Kidney (tissue), 13 donors: ENCODE measurements at regions not wholly inside any gene's neighbourhood (a gene's known extent, or its start where the extent isn't known, plus 50 kb on each side); places are given as distances from the start of the nearest gene placed in this dataset.
"Not testable (repeated sequence)": the region's sequence is repeated elsewhere in the genome, so short reads cannot be mapped to it uniquely, and the experiment has no call there.

Source experiments
- DNase-seq, 5 donors: peaks; one replicate each; pipeline ENCODE4 v3.0.0-alpha.2; 2013 to 2020
- FAIRE-seq: peaks from 2 replicates; lab custom pipeline; 2012; peaks lifted over from hg19 to GRCh38; lab: Jason Lieb, UNC
- H3K27ac ChIP-seq, 2 donors: one replicate each; pipeline ENCODE4 v1.7.0; 2013; ENCODE audit warnings: low read depth in 2 of 2, low read length in 2 of 2, inconsistent platforms in 1 of 2
- H3K27me3 ChIP-seq: one replicate; pipeline ENCODE4 v1.7.1; 2013; ENCODE audit warnings: low read length, inconsistent platforms; ENCODE audit not compliant: control insufficient read depth, insufficient read depth
- H3K36me3 ChIP-seq, 3 donors: one replicate each; pipeline versions ENCODE4 v1.7.0 to v1.7.1; 2013; ENCODE audit warnings: low read length in 3 of 3, control low read depth in 1 of 3, inconsistent platforms in 1 of 3; ENCODE audit not compliant: insufficient read depth in 3 of 3, control insufficient read depth in 2 of 3
- H3K4me1 ChIP-seq, 3 donors: one replicate each; pipeline versions ENCODE4 v1.7.0 to v1.7.1; 2013; ENCODE audit warnings: low read length in 3 of 3, inconsistent platforms in 1 of 3, low read depth in 1 of 3; ENCODE audit not compliant: control insufficient read depth in 2 of 3, insufficient read depth in 2 of 3
- H3K4me3 ChIP-seq, 3 donors: one replicate each; pipeline versions ENCODE4 v1.7.0 to v1.8.1; 2013; ENCODE audit warnings: low read length in 3 of 3, control low read depth in 1 of 3, inconsistent platforms in 1 of 3
- H3K9ac ChIP-seq, 3 donors: one replicate each; pipeline versions ENCODE4 v1.7.0 to v1.7.1; 2013; ENCODE audit warnings: low read length in 3 of 3, control low read depth in 1 of 3, inconsistent platforms in 1 of 3
- H3K9me3 ChIP-seq, 3 donors: one replicate each; pipeline versions ENCODE4 v1.7.0 to v1.7.1; 2013; ENCODE audit warnings: low read length in 3 of 3, control low read depth in 1 of 3, inconsistent platforms in 1 of 3; ENCODE audit not compliant: control insufficient read depth in 2 of 3, insufficient read depth in 1 of 3
- intact Hi-C: fragments of 100-400 bp; cut with DNase I; formaldehyde crosslinking; loops from one replicate; pipeline ENCODE4 v1.11.1; 2022
- TF ChIP-seq, protein P1 (sequence below): IDR thresholded peaks from 3 replicates; pipeline ENCODE4 v1.5.1; 2012; ENCODE audit warnings: mild to moderate bottlenecking, moderate library complexity, borderline replicate concordance; ENCODE audit not compliant: insufficient read depth; ENCODE audit errors: extremely low read depth
- donor health status: control.
- donor health status: control.
- donor health status: control.
- donor health status: control.
- donor health status: control.
- donor health status: DM: yes; HTN: yes; CAD: no.
- donor health status: Normal renal cell carcinoma (clear cell type).

DNA sequence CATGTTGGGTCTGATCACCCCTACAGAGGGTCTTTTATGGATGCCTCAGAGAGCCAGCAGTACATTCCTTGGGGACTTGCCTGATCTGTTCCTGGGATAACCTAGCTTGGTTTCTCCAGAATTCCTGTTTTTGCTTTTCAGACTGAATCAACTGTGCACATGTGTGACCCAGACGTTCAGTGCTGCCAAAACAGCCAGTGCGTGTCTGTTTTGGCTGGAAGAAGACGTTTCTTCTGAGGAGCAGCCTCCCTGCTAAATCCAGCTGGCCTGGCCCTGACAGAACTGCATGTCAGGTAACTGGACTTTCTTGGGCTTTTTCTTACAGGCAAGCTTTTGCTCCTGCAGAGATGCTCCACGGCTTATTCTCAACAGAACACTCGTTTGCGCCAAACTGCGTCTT, 373.3 kb upstream of the USP9Y start:
- intact Hi-C loops: no loop called here
- Histone ChIP-seq H3K27ac (no peak overlapping the region), H3K27me3 (no peaks in the 10 kb centered on the region), H3K4me1 (no peaks in the 10 kb centered on the region), H3K9me3 (no peaks in the 10 kb centered on the region), H3K9ac (no peak overlapping the region), H3K36me3 (no peaks in the 10 kb centered on the region), H3K4me3 (no peak overlapping the region)
- FAIRE-seq (no peak), DNase-seq (no peak)
- TF ChIP-seq, protein P1, sequence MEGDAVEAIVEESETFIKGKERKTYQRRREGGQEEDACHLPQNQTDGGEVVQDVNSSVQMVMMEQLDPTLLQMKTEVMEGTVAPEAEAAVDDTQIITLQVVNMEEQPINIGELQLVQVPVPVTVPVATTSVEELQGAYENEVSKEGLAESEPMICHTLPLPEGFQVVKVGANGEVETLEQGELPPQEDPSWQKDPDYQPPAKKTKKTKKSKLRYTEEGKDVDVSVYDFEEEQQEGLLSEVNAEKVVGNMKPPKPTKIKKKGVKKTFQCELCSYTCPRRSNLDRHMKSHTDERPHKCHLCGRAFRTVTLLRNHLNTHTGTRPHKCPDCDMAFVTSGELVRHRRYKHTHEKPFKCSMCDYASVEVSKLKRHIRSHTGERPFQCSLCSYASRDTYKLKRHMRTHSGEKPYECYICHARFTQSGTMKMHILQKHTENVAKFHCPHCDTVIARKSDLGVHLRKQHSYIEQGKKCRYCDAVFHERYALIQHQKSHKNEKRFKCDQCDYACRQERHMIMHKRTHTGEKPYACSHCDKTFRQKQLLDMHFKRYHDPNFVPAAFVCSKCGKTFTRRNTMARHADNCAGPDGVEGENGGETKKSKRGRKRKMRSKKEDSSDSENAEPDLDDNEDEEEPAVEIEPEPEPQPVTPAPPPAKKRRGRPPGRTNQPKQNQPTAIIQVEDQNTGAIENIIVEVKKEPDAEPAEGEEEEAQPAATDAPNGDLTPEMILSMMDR: no peak

DNA sequence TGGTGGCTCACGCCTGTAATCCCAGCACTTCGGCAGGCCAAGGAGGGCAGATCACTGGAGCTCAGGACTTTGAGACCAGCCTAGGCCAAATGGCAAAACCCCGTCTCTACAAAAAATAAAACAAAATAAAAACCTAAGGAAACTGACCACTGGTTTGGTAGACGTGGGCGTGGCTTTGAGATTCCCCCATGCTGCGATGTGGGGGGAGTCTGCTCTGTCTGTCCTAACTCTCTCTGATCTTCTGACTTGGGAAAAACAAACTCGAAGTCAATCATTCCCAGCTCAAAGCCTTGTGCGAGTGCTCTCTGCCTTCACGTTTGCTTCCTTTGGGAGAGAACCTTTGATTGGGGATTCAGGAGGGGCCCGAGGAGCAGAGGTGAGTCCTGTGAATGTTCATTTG, 369.1 kb upstream of the USP9Y start:
- H3K27ac ChIP-seq, H3K36me3 ChIP-seq, intact Hi-C loops, DNase-seq, FAIRE-seq, H3K4me1 ChIP-seq, H3K9me3 ChIP-seq, H3K27me3 ChIP-seq, H3K4me3 ChIP-seq, H3K9ac ChIP-seq: not testable (repeated sequence)

DNA sequence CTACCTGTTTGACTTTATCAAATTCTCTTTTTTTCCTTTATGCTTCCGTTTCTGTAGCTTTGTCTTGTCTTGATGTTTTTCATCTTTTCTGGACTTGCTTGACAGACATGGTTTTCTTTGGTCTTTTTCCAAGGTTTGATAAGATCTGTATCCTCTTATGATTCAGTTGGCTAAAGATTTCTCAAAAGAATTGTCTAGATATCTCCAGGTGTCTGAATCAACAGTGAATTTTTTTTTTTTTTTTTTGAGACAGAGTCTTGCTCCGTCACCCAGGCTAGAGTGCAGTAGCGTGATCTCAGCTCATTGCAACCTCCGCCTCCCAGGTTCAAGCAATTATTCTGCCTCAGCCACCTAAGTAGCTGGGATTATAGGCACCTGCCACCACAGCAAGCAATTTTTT, 357.8 kb upstream of the USP9Y start:
- no peaks in the 10 kb centered on the region for H3K9me3 ChIP-seq
- intact Hi-C loops: no loop called here
- H3K9ac ChIP-seq: no peak overlapping the region
- no peak overlapping the region for H3K27ac ChIP-seq
- no peaks in the 10 kb centered on the region for H3K4me1 ChIP-seq
- H3K4me3 ChIP-seq: no peak overlapping the region
- no peaks in the 10 kb centered on the region for H3K36me3 ChIP-seq
- H3K27me3 ChIP-seq: no peaks in the 10 kb centered on the region
- TF ChIP-seq, protein P1: no peak
- DNase-seq (no peak), FAIRE-seq (no peak)

DNA sequence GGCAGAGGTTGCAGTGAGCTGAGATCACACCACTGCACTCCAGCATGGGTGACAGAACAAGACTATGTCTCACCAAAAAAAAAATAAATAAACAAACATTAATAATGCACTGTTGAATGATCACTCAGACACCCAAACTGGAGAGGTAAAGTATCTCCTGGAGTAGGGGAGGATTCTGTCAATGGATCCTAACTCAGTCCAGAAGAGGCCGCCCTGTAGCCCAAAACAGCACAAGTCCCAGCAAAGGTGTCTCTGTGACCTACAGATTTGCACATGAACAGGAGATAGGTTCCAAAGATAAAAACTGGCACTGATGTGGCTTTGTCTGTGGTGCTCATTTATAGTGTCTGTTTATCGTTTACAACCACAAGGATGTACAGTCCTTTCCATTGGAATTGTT, 352.9 kb upstream of the USP9Y start:
- TF ChIP-seq, protein P1: no peak
- H3K4me1 ChIP-seq: no peaks in the 10 kb centered on the region
- H3K36me3 ChIP-seq: no peaks in the 10 kb centered on the region
- intact Hi-C loops: no loop called here
- DNase-seq (no peak), FAIRE-seq (no peak)
- no peaks in the 10 kb centered on the region for H3K9me3 ChIP-seq
- no peak overlapping the region for H3K27ac ChIP-seq
- H3K9ac ChIP-seq: no peak overlapping the region
- no peaks in the 10 kb centered on the region for H3K27me3 ChIP-seq
- no peak overlapping the region for H3K4me3 ChIP-seq
